ENCODE measurements at regions not wholly inside any gene's neighbourhood (a gene's known extent, or its start where the extent isn't known, plus 50 kb on each side); places are given as distances from the start of the nearest gene placed in this dataset.

- TF ChIP-seq, protein P1, sequence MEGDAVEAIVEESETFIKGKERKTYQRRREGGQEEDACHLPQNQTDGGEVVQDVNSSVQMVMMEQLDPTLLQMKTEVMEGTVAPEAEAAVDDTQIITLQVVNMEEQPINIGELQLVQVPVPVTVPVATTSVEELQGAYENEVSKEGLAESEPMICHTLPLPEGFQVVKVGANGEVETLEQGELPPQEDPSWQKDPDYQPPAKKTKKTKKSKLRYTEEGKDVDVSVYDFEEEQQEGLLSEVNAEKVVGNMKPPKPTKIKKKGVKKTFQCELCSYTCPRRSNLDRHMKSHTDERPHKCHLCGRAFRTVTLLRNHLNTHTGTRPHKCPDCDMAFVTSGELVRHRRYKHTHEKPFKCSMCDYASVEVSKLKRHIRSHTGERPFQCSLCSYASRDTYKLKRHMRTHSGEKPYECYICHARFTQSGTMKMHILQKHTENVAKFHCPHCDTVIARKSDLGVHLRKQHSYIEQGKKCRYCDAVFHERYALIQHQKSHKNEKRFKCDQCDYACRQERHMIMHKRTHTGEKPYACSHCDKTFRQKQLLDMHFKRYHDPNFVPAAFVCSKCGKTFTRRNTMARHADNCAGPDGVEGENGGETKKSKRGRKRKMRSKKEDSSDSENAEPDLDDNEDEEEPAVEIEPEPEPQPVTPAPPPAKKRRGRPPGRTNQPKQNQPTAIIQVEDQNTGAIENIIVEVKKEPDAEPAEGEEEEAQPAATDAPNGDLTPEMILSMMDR (IDR thresholded peaks at IDR 0.05) = no peak
- no peak for TF ChIP-seq POLR2A (IDR thresholded peaks at IDR 0.05)
Observed at GRCh38 chr13:104650431-104650830, 1584.2 kb upstream of the SLC10A2 start.

Data from gastroesophageal sphincter (tissue), 3 donors.